ENCODE measurements at regions not wholly inside any gene's neighbourhood (a gene's known extent, or its start where the extent isn't known, plus 50 kb on each side); places are given as distances from the start of the nearest gene placed in this dataset.

GRCh38 chr3:43198791-43199644 is 87.3 kb upstream of the SNRK start:
- Histone ChIP-seq H2BK20ac (ENCODE audit: low read depth, low read length) (no peak overlapping the region), H2AFZ (replicated peaks; ENCODE audit: low read length, poor library complexity) (no peak overlapping the region), H3K23ac (ENCODE audit: low read depth, low read length) (no peak overlapping the region), H2BK15ac (ENCODE audit: low read depth, low read length) (no peak overlapping the region), H4K5ac (ENCODE audit: low read depth, low read length) (no peak overlapping the region), H4K91ac (ENCODE audit: insufficient read depth, low read depth, low read length) (no peak overlapping the region), H3K9ac (ENCODE audit: low read depth, low read length) (no peak overlapping the region), H3K4ac (ENCODE audit: low read depth, low read length) (no peak overlapping the region), H3K4me1 (ENCODE audit: control insufficient read depth, insufficient read depth, low read length) (peaks cover 5% of the 10 kb centered on the region), H3K4me3 (ENCODE audit: insufficient read depth, low read depth, low read length) (no peak overlapping the region), H2BK120ac (ENCODE audit: low read depth, low read length) (no peak overlapping the region), H3K56ac (ENCODE audit: extremely low read depth, insufficient read depth, low read length) (no peak overlapping the region), H4K8ac (ENCODE audit: low read depth in 2 of 2, low read length in 2 of 2) (peak overlapping the region in 1 of 2 experiments; percentile 13; a peak in 1 of 4 replicates), H2AK5ac (ENCODE audit: low read depth, low read length) (no peak overlapping the region), H3K9me3 (ENCODE audit: control insufficient read depth, insufficient read depth, low read length) (peaks cover 5% of the 10 kb centered on the region; the same call in 1 of the 2 replicates), H3K27ac (ENCODE audit: insufficient read depth, low read length) (no peak overlapping the region), H3K27me3 (ENCODE audit: control insufficient read depth, insufficient read depth, low read length) (no peaks in the 10 kb centered on the region), H3K14ac (replicated peaks; ENCODE audit: low read depth, low read length) (no peak overlapping the region), H3K79me1 (ENCODE audit: low read depth in 1 of 2, low read length in 2 of 2) (no peaks in the 10 kb centered on the region), H2BK5ac (ENCODE audit: low read depth, low read length, poor library complexity, severe bottlenecking) (no peak overlapping the region), H2AK9ac (replicated peaks; ENCODE audit: low read depth, low read length, poor library complexity) (no peak overlapping the region), H3K4me2 (ENCODE audit: low read depth, low read length) (no peak overlapping the region), H4K20me1 (ENCODE audit: insufficient read depth, low read length) (no peaks in the 10 kb centered on the region), H3K9me1 (ENCODE audit: insufficient read depth, low read length) (peaks cover 7% of the 10 kb centered on the region), H3K36me3 (ENCODE audit: control insufficient read depth, insufficient read depth, low read length) (no peaks in the 10 kb centered on the region), H3K18ac (ENCODE audit: low read depth, low read length) (no peak overlapping the region; the same call in 1 of the 2 replicates)
- CTCF ChIA-PET, result interaction anchor here (1.6 kb wide), 1 partner anchor 24 kb away, joined by 3 read pairs; no protein-coding TSS in a partner anchor
- POLR2A ChIA-PET (ENCODE audit: unreplicated experiment), result no interaction called here
- intact Hi-C loops (cut with micrococcal nuclease) (no loop called here), dilution Hi-C loops (cut with HindIII; ENCODE audit: low sequenced_read_pairs, unreplicated experiment) (no loop called here), in situ Hi-C loops (cut with MboI; ENCODE audit: low sequenced_read_pairs) (no loop called here)
- 59% methylated on average over 1 of the region's 3 CpGs; no CpG with 5 or more reads in 1 of the 2 experiments for WGBS, 2 experiments (ENCODE audit: extremely low coverage in 2 of 2, insufficient read length in 1 of 2)
- peak; percentile 25 for DNase-seq
- no peak for ATAC-seq (ENCODE audit: low read depth)
- no TSS peak for BruUV-seq (replicated peaks)
- no peak for TF ChIP-seq RFX5 (IDR thresholded peaks at IDR 0.05; ENCODE audit: low read depth, low read length)
- TF ChIP-seq MXI1 (IDR thresholded peaks at IDR 0.05; ENCODE audit: borderline replicate concordance, low read depth, low read length), result no peak
- TF ChIP-seq ELK1 (IDR thresholded peaks at IDR 0.05; ENCODE audit: borderline replicate concordance, low read depth, low read length), result no peak
- no peak for TF ChIP-seq RAD21 (IDR thresholded peaks at IDR 0.05; ENCODE audit: low read length)
- TF ChIP-seq NFE2L2 (IDR thresholded peaks at IDR 0.05; ENCODE audit: low read depth, low read length), result no peak
- no peak for TF ChIP-seq RCOR1 (IDR thresholded peaks at IDR 0.05; ENCODE audit: insufficient replicate concordance, low read length)
- no peak for TF ChIP-seq POLR2A (IDR thresholded peaks at IDR 0.05; ENCODE audit: low read depth, low read length)
- no peak for TF ChIP-seq MAZ (IDR thresholded peaks at IDR 0.05; ENCODE audit: borderline replicate concordance, low read depth, low read length)
- TF ChIP-seq BHLHE40 (IDR thresholded peaks at IDR 0.05; ENCODE audit: low read depth, low read length), result no peak
- no peak for TF ChIP-seq SMC3 (IDR thresholded peaks at IDR 0.05; ENCODE audit: low read depth, low read length)
- no peak for TF ChIP-seq MAFK (IDR thresholded peaks at IDR 0.05; ENCODE audit: low read depth, low read length)
- no peak for TF ChIP-seq FOS (IDR thresholded peaks at IDR 0.05; ENCODE audit: low read depth, low read length)
- no peak for TF ChIP-seq USF2 (IDR thresholded peaks at IDR 0.05; ENCODE audit: low read depth, low read length)
- no peak for TF ChIP-seq CEBPB (IDR thresholded peaks at IDR 0.05; ENCODE audit: low read depth, low read length)
- TF ChIP-seq CTCF (conservative IDR thresholded peaks at IDR 0.05; ENCODE audit: low read depth, low read length), result no peak

Data from IMR-90 (cell line).